Heart left ventricle (tissue), 13 donors: ENCODE measurements at regions not wholly inside any gene's neighbourhood (a gene's known extent, or its start where the extent isn't known, plus 50 kb on each side); places are given as distances from the start of the nearest gene placed in this dataset.

ENCODE experiments used
- CTCF ChIP-seq, 12 donors: fragments of 200-600 bp; sonication (generic) in 4 of 12; IDR thresholded peaks; one replicate each; pipeline versions ENCODE4 v1.5.0 to v1.8.0; 2018 to 2022; ENCODE audit warnings: antibody characterized with exemption in 12 of 12, mild to moderate bottlenecking in 5 of 12
- POLR2A ChIP-seq, 2 donors: fragments of 450-650 bp; IDR thresholded peaks; one replicate each; pipeline ENCODE4 v1.6.1; 2017; ENCODE audit warnings: antibody characterized with exemption in 2 of 2, mild to moderate bottlenecking in 2 of 2, moderate library complexity in 2 of 2
- donor health status: ischemic (EF 13 %, LVEDD 7.1; RV severe dilation, severe dysfunction).
- donor health status: DM: no; HTN: yes; CAD: no.
- donor health status: DM: no; HTN: no; CAD: no.
- donor health status: ischemic (EF 25% LVEDD 6.9; RV normal size, moderate dysfunction).
- donor health status: ischemic (EF 25% LVEDD 5.7; RV mildly dilated, moderate dysfunction).
- donor health status: ischemic (EF 35%, LVEDD 5.7; RV mildly dilated, moderate dysfunction).
- donor health status: nonischemic (EF 11% LVEDD 7.7; RV severe dilation, severe dysfunction).
- donor health status: DM: yes; HTN: yes; CAD: no.
- donor health status: PGD.
- donor health status: ischemic (EF 29% LVEDD 5.4; RV normal size, mild dysfunction).
- donor health status: nonischemic (EF 23%, LVEDD 6.1; RV moderate dilation, normal function).

GRCh38 chr16:49951574-49952195 is 73.3 kb upstream of the CNEP1R1 start:
- no peak for TF ChIP-seq CTCF (IDR thresholded peaks at IDR 0.05)
- no peak for TF ChIP-seq POLR2A (IDR thresholded peaks at IDR 0.05)
